ENCODE measurements at regions not wholly inside any gene's neighbourhood (a gene's known extent, or its start where the extent isn't known, plus 50 kb on each side); places are given as distances from the start of the nearest gene placed in this dataset.

DNA sequence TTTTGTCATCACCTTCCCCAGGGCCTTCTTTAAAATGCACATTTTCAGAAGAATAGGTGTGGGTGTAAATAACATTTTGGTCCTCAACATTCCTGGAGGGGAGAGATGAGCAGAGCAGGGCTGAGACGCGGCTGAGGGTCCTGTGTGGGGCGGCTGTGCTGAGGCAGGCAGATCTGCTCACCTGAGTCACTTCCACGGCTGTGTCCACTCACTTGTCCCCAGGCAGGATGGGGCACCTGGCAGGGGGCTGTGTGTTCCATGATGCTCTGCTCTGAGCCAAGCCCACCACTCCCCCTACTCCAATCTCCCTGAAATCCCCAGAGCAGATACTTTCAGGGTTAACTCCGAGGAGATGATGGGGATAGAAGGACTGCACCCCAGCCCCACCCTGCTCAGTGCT is 93.8 kb downstream of the GLRX3 start:
- no peak for DNase-seq

GRCh38 chr10:130230611-130231010 is 94.4 kb downstream of the GLRX3 start:
- DNase-seq = no peak

DNA sequence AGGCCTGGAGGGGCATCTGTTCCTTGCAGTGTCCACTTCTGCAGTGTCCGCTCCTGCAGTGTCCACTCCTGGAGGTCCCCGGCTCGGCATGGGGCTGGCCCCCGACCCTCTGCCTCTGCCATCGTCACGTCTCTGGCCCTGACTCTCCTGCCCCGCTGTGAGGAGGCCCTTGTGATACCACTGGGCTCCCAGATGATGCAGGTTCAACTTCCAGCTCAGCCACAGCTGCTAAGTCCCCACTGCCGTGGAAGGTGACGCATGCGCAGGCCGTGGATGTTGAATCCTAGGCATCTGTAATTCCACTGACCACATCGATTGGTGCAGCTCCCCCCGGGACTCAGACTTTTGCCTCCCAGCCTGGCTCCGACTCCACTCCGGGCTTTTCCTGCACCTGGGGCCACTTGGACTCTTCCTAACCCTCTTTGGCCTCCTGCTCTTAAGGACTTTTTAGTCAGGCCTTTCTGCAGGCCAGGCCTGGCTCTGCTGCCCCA is 95.1 kb downstream of the GLRX3 start:
- DNase-seq = no peak

- DNase-seq = no peak
Measured at GRCh38 chr10:130232166-130233034, 96.2 kb downstream of the GLRX3 start.

DNA sequence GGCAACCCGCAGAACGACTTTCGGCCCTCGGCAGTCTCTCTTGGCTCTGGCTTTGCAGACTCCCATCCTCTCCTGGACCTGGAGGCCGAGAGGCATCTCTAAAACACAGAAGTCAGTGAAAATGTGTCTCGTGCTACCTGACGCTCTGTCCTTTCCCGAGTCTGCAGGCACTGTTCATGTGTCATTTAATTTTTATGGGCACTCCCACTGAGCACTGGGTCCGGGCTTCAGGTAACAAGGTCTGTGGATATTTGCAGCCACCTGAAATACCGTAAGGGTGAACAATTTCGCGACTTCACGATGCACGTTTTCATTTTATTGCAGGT is 96.8 kb downstream of the GLRX3 start:
- DNase-seq = no peak

GRCh38 chr10:130233426-130233825 is 97.2 kb downstream of the GLRX3 start:
- DNase-seq = no peak

GRCh38 chr10:130234171-130234965 is 98.2 kb downstream of the GLRX3 start:
- DNase-seq = no peak

DNA sequence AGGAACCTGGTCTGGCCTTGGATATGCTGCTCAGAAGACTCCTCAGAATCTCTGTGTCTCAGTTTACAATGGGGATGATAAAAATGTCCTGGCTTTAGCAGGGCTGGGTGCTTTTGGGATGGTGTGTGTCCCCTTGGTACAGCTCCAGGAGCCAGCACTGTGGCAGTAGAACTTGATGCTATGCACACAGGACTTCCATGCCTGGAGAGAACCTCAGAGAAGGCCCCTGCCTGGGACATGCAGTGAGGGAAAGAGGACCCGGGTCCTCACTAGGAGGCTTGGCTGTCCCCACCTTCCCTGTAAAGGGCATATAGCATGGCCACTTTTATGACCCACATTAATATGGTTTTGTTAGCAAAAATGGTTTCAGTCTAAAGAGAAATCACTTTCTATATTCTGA is 100.5 kb downstream of the GLRX3 start:
- no peak for DNase-seq

DNA sequence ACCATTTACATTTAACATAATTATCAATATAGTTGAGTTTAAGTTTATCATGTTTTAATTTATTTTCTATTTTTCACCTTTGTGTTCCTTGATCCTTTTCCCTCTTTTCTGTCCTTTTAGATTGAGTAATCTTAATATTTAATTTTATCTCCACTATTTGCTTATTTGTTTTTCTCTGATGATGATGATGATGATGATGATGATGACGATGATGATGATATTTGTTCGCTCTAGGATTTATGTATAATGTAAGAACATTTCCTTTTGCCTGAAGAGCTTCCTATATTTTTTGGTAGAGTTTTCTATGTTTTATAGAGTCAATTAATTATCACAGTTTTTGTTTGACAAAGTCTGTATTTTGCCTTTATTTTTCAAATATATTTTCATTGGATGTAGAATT is 104.2 kb downstream of the GLRX3 start:
- DNase-seq = no peak

- DNase-seq = no peak
Measured at GRCh38 chr10:130242513-130242912, 106.3 kb downstream of the GLRX3 start.

DNA sequence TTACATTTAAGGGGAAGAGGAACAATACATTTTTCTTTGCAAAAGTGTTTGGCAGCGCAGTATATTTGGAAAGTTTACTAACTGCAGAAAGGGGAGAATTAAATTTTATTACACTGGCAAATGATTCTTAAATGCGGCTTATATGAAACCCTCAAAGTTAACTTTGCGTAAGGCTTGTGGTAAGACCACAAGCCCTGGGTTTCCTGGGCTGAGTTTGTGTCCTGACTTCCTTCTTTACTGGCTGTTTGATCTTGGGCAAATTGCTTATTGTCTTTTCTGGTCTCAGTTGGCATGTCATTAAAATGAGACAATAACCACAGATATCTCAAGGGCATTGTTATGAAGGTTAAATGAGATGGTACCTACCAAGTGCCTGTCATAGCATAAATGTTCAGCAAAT is 106.8 kb downstream of the GLRX3 start:
- DNase-seq = no peak

- no peak for DNase-seq
Measured at GRCh38 chr10:130244031-130244927, 108.1 kb downstream of the GLRX3 start.

- DNase-seq = no peak
Measured at GRCh38 chr10:130244928-130245495, 108.8 kb downstream of the GLRX3 start.

DNA sequence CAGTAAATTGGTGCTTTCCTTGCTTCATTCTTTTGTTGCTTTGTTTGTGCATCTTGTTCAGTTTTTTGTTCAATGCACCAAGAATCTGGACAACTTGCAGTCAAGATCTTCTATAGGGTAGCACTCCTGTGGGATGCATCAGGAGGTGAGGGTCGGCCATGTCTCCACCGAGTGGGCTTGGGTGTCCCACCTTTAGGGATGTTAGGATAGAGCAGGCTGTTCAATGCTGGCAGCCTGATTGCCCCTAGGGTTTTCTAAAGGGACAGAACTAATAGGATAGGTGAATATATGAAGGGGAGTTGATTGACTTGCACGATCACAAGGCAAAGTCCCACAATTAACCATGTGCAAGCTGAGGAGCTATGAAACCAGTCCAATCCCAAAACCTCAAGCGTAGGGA is 109.9 kb downstream of the GLRX3 start:
- DNase-seq = no peak

- DNase-seq = no peak
Measured at GRCh38 chr10:130250127-130250526, 113.9 kb downstream of the GLRX3 start.

DNA sequence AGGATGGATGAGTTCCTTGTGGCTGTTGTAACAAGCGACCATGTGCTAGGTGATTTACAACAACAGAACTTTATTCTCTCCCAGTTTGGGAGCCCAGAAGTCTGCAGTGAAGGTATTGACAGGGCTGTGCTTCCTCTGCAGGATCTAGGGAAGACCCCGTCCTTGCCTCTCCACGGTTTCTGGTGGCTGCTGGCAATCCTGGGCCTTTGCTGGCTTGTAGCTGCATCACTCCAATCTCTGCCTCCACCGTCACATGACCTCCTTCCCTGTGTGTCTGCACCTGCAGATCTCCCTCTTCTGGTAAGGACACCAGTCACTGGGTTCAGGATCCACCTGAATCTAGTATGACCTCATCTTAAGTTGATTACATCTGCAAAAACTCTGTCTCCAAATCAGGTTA is 115.6 kb downstream of the GLRX3 start:
- no peak for DNase-seq

- no peak for DNase-seq
Measured at GRCh38 chr10:130254243-130254642, 118.1 kb downstream of the GLRX3 start.

GRCh38 chr10:130254662-130255061 is 118.5 kb downstream of the GLRX3 start:
- DNase-seq = peak; percentile 1

DNA sequence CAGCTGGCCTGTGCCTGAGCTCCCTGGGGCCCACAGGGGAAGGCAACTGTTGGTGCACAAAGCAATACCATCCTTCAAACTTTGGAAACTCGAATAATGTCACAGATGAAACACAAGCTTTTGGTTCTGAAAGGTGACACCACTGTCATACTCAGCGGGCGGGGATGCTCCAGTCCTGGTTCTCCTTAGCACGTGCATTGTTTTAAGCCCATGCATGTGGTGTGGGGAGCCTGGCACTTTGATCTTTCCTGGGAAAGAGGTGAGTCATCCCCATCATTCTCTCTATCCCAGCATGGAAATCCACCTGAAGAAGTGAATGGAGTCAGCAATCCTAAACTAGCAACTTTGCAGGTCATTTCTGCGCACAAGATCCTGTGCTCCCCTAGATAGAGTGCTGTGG is 119.6 kb downstream of the GLRX3 start:
- DNase-seq = no peak

- DNase-seq = no peak
Measured at GRCh38 chr10:130257897-130258296, 121.7 kb downstream of the GLRX3 start.

- no peak for DNase-seq
Measured at GRCh38 chr10:130259380-130259779, 123.2 kb downstream of the GLRX3 start.

- no peak for DNase-seq
Measured at GRCh38 chr10:130261306-130261705, 125.1 kb downstream of the GLRX3 start.

DNA sequence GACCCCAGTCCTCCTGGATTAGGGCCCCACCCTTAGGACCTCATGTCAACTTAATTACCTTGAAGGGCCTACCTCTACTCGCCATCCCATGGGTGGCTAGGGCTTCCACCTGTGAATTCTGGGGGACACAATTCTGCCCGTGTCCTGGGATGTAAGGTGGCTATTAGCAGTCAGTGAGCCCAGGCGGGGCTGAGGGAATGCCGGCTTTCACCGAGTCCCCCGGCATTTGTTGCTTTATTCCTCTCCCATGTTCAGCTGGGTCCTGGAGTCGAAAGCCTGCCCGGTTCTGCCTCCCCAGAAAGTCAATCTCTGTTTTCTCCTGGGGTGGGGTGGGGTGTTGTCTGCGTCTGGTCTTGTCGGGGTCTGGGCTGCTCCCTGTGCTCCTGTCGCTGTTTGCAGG is 125.6 kb downstream of the GLRX3 start:
- no peak for DNase-seq

Data from inflammatory macrophage treated with lipopolysaccharide for 4 hours (primary cell).